ENCODE measurements at regions not wholly inside any gene's neighbourhood (a gene's known extent, or its start where the extent isn't known, plus 50 kb on each side); places are given as distances from the start of the nearest gene placed in this dataset.

- H3K36me3 ChIP-seq (replicated peaks; ENCODE audit: low read depth, low read length): peaks cover 14% of the 10 kb centered on the region
- no peak overlapping the region for H3K4me2 ChIP-seq (ENCODE audit: low read length)
- no peaks in the 10 kb centered on the region for H4K20me1 ChIP-seq (ENCODE audit: insufficient read depth, low read length)
- H3K4me3 ChIP-seq (ENCODE audit: low read length): no peak overlapping the region
- peaks cover 15% of the 10 kb centered on the region for H3K9me3 ChIP-seq (ENCODE audit: insufficient read depth, low read length)
- no peak for TF ChIP-seq EZH2phosphoT487 (IDR thresholded peaks at IDR 0.05; ENCODE audit: low read depth)
- TF ChIP-seq CTCF (IDR thresholded peaks at IDR 0.05; ENCODE audit: low read depth, low read length): no peak
- peaks cover 55% of the 10 kb centered on the region for H3K4me1 ChIP-seq (ENCODE audit: low read length)
- H2AFZ ChIP-seq (ENCODE audit: low read depth, low read length): no peak overlapping the region
- no peak overlapping the region for H3K9ac ChIP-seq (ENCODE audit: low read length)
- no peaks in the 10 kb centered on the region for H3K27me3 ChIP-seq (ENCODE audit: low read depth, low read length)
- H3K79me2 ChIP-seq (ENCODE audit: low read length): no peaks in the 10 kb centered on the region
- no peak overlapping the region for H3K27ac ChIP-seq (ENCODE audit: low read length)
Measured at GRCh38 chr17:33982909-33983308, 272.2 kb upstream of the CCL2 start.

- peaks cover 8% of the 10 kb centered on the region for H3K36me3 ChIP-seq (replicated peaks; ENCODE audit: low read depth, low read length)
- H3K4me2 ChIP-seq (ENCODE audit: low read length): no peak overlapping the region
- TF ChIP-seq CTCF (IDR thresholded peaks at IDR 0.05; ENCODE audit: low read depth, low read length): no peak
- no peaks in the 10 kb centered on the region for H3K79me2 ChIP-seq (ENCODE audit: low read length)
- H3K4me3 ChIP-seq (ENCODE audit: low read length): no peak overlapping the region
- no peak overlapping the region for H3K27ac ChIP-seq (ENCODE audit: low read length)
- H3K9ac ChIP-seq (ENCODE audit: low read length): no peak overlapping the region
- H4K20me1 ChIP-seq (ENCODE audit: insufficient read depth, low read length): no peaks in the 10 kb centered on the region
- H2AFZ ChIP-seq (ENCODE audit: low read depth, low read length): no peak overlapping the region
- H3K27me3 ChIP-seq (ENCODE audit: low read depth, low read length): no peaks in the 10 kb centered on the region
- H3K4me1 ChIP-seq (ENCODE audit: low read length): peaks cover 44% of the 10 kb centered on the region
- H3K9me3 ChIP-seq (ENCODE audit: insufficient read depth, low read length): peaks cover 8% of the 10 kb centered on the region
Measured at GRCh38 chr17:33983824-33984574, 271.1 kb upstream of the CCL2 start.

GRCh38 chr17:33986088-33986487 is 269.0 kb upstream of the CCL2 start:
- Histone ChIP-seq H4K20me1 (ENCODE audit: insufficient read depth, low read length) (no peaks in the 10 kb centered on the region), H3K27ac (ENCODE audit: low read length) (no peak overlapping the region), H3K79me2 (ENCODE audit: low read length) (no peaks in the 10 kb centered on the region), H3K36me3 (replicated peaks; ENCODE audit: low read depth, low read length) (no peaks in the 10 kb centered on the region), H3K4me1 (ENCODE audit: low read length) (peaks cover 31% of the 10 kb centered on the region), H3K9me3 (ENCODE audit: insufficient read depth, low read length) (no peaks in the 10 kb centered on the region), H3K9ac (ENCODE audit: low read length) (no peak overlapping the region), H3K4me2 (ENCODE audit: low read length) (no peak overlapping the region), H3K27me3 (ENCODE audit: low read depth, low read length) (no peaks in the 10 kb centered on the region), H3K4me3 (ENCODE audit: low read length) (no peak overlapping the region), H2AFZ (ENCODE audit: low read depth, low read length) (no peak overlapping the region)
- TF ChIP-seq EZH2phosphoT487 (IDR thresholded peaks at IDR 0.05; ENCODE audit: low read depth): no peak
- no peak for TF ChIP-seq CTCF (IDR thresholded peaks at IDR 0.05; ENCODE audit: low read depth, low read length)

GRCh38 chr17:33986566-33986965 is 268.5 kb upstream of the CCL2 start:
- TF ChIP-seq CTCF (IDR thresholded peaks at IDR 0.05; ENCODE audit: low read depth, low read length) (no peak), EZH2phosphoT487 (IDR thresholded peaks at IDR 0.05; ENCODE audit: low read depth) (no peak)
- no peak overlapping the region for H2AFZ ChIP-seq (ENCODE audit: low read depth, low read length)
- H3K79me2 ChIP-seq (ENCODE audit: low read length): no peaks in the 10 kb centered on the region
- H3K27ac ChIP-seq (ENCODE audit: low read length): no peak overlapping the region
- H3K4me3 ChIP-seq (ENCODE audit: low read length): no peak overlapping the region
- H3K4me1 ChIP-seq (ENCODE audit: low read length): peaks cover 29% of the 10 kb centered on the region
- H3K9ac ChIP-seq (ENCODE audit: low read length): no peak overlapping the region
- H3K4me2 ChIP-seq (ENCODE audit: low read length): no peak overlapping the region
- no peaks in the 10 kb centered on the region for H3K27me3 ChIP-seq (ENCODE audit: low read depth, low read length)
- no peaks in the 10 kb centered on the region for H3K36me3 ChIP-seq (replicated peaks; ENCODE audit: low read depth, low read length)
- H4K20me1 ChIP-seq (ENCODE audit: insufficient read depth, low read length): no peaks in the 10 kb centered on the region
- no peaks in the 10 kb centered on the region for H3K9me3 ChIP-seq (ENCODE audit: insufficient read depth, low read length)

Measured in OCI-LY3 (cell line).